ENCODE measurements at regions not wholly inside any gene's neighbourhood (a gene's known extent, or its start where the extent isn't known, plus 50 kb on each side); places are given as distances from the start of the nearest gene placed in this dataset.

GRCh38 chr5:74313896-74314295 lies 326.6 kb downstream of the ENC1 start:
- H3K9me3 ChIP-seq = no peaks in the 10 kb centered on the region
- TF ChIP-seq, protein P1, sequence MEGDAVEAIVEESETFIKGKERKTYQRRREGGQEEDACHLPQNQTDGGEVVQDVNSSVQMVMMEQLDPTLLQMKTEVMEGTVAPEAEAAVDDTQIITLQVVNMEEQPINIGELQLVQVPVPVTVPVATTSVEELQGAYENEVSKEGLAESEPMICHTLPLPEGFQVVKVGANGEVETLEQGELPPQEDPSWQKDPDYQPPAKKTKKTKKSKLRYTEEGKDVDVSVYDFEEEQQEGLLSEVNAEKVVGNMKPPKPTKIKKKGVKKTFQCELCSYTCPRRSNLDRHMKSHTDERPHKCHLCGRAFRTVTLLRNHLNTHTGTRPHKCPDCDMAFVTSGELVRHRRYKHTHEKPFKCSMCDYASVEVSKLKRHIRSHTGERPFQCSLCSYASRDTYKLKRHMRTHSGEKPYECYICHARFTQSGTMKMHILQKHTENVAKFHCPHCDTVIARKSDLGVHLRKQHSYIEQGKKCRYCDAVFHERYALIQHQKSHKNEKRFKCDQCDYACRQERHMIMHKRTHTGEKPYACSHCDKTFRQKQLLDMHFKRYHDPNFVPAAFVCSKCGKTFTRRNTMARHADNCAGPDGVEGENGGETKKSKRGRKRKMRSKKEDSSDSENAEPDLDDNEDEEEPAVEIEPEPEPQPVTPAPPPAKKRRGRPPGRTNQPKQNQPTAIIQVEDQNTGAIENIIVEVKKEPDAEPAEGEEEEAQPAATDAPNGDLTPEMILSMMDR (IDR thresholded peaks at IDR 0.05) = no peak
- H3K4me3 ChIP-seq = no peak overlapping the region
- no peaks in the 10 kb centered on the region for H3K4me1 ChIP-seq (ENCODE audit: low read depth)
- intact Hi-C loops (cut with DNase I, micrococcal nuclease) = no loop called here
- ATAC-seq (no peak), DNase-seq (no peak)
- H3K36me3 ChIP-seq (ENCODE audit: low read depth) = no peaks in the 10 kb centered on the region

DNA sequence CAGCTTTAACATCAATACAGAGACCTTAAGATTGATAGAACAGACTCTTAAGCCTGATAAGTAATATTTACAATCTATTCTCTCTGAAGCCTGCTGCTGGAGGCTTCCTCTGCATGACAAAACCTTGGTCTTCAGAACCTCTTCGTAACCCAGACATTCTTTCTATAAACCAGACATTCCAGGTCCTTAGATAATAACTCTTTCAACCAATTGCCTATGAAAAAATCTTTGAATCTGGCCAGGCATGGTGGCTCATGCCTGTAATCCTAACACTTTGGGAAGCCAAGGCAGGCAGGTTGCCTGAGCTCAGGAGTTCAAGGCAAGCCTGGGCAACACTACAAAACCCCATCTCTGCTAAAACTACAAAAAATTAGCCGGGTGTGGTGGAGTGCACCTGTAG lies 327.8 kb downstream of the ENC1 start:
- Histone ChIP-seq H3K9me3 (no peaks in the 10 kb centered on the region), H3K4me1 (ENCODE audit: low read depth) (no peaks in the 10 kb centered on the region), H3K4me3 (no peak overlapping the region), H3K36me3 (ENCODE audit: low read depth) (no peaks in the 10 kb centered on the region)
- no peak for DNase-seq
- intact Hi-C loops (cut with DNase I, micrococcal nuclease) = no loop called here
- no peak for ATAC-seq
- TF ChIP-seq, protein P1 (IDR thresholded peaks at IDR 0.05) = no peak

DNA sequence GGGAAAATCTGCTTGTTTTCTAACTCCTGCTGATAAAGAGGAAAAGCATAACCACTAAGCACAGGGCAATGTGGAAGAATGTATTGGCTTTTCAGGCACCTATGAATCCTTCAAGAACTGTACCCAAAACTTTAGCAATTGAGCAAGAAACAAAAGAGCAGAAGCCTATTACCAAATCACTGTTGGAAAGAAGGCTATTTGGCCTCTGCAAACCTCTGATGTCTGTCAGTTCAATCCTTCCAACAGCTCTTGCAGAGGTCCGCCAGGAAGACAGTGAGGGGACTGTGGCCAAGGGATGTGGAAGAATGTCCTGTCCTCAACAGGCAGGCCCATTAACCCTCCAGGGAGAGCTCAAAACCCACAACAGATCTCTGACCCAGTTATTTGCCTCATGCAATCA lies 328.6 kb downstream of the ENC1 start:
- intact Hi-C loops (cut with DNase I, micrococcal nuclease) = no loop called here
- Histone ChIP-seq H3K9me3 (no peaks in the 10 kb centered on the region), H3K4me1 (ENCODE audit: low read depth) (no peaks in the 10 kb centered on the region), H3K4me3 (no peak overlapping the region), H3K36me3 (ENCODE audit: low read depth) (no peaks in the 10 kb centered on the region)
- TF ChIP-seq, protein P1 (IDR thresholded peaks at IDR 0.05) = no peak
- DNase-seq (no peak), ATAC-seq (no peak)

DNA sequence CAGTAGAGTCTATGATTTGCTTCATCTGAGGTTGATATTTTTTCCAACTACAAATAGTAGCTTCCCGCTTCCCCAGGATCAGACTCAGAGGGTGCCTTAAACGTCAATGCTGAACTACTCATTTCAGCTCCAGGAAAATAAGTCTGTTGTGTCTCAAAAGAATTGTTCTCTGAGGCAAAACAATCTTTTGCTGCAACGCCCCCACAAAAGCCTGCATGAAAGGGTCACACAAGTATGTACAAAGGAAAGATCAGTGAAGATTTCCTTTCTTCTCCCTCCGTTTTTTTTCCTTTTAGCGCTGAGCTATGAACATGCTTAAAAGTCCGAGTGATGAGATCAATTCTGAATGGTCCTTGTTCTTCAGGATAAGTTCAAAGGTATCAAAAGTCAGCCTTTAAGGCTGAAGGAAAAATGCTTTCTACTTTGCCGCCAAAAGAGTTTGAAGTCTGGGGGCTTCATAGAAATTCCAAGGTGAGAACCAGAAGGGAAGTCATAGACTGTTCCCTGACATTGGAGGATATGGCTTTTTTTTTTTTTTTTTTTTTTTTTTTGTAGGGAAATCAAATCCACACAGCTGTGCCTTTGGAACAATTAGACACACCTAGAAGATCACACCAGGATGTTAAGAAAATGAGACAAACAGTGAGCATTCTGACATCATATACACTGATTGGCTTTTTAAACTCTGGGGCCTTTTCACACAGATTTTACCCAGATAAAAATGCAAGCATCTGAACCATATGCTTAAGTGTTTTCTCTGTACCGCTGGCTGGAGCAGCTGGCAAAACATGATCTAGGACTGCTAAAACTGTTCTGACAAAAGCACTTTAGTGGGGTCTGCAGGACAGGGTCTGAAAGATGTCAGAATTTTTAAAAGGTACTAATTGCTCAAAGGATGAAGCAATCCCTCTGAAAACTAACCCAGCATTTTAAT lies 329.3 kb downstream of the ENC1 start:
- H3K4me1 ChIP-seq (ENCODE audit: low read depth) = no peaks in the 10 kb centered on the region
- H3K4me3 ChIP-seq = no peak overlapping the region
- intact Hi-C loops (cut with DNase I, micrococcal nuclease) = no loop called here
- no peak for ATAC-seq
- TF ChIP-seq, protein P1 (IDR thresholded peaks at IDR 0.05) = no peak
- DNase-seq = no peak
- H3K36me3 ChIP-seq (ENCODE audit: low read depth) = no peaks in the 10 kb centered on the region
- H3K9me3 ChIP-seq = no peaks in the 10 kb centered on the region

DNA sequence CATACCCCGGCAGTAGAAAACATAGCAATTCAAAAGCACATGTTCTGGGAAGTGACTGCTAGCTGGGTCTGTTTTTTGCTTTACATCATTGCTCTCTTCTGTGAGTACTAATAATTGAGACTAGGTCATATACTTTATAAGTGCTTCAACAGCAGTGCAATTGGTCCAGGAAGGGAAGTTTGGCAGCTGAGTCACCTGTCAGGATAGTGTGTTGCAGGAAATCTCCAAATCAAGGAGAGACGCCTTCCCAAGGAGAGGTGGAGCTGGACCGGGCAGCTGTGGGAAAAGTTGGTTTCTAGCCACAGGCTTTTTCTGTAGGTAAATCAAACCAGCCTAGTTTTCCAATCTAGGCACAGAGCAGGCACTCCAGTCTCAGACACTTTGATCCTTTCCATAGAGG lies 330.1 kb downstream of the ENC1 start:
- H3K9me3 ChIP-seq = no peaks in the 10 kb centered on the region
- TF ChIP-seq, protein P1 (IDR thresholded peaks at IDR 0.05) = no peak
- ATAC-seq (no peak), DNase-seq (no peak)
- intact Hi-C loops (cut with DNase I, micrococcal nuclease) = no loop called here
- no peak overlapping the region for H3K4me3 ChIP-seq
- no peaks in the 10 kb centered on the region for H3K4me1 ChIP-seq (ENCODE audit: low read depth)
- no peaks in the 10 kb centered on the region for H3K36me3 ChIP-seq (ENCODE audit: low read depth)
